WTC11 (cell line): ENCODE measurements at regions not wholly inside any gene's neighbourhood (a gene's known extent, or its start where the extent isn't known, plus 50 kb on each side); places are given as distances from the start of the nearest gene placed in this dataset.

ENCODE experiments used
- ATAC-seq: fragments of 200-7000 bp; cut with Tn5 transposase; 2 replicates; pipeline ENCODE4 v1.10.0; 2021; ENCODE audit warnings: mild to moderate bottlenecking, moderate library complexity
- CTCF ChIA-PET: fragments of 300-600 bp; sonication (Branson Sonifier 250); formaldehyde crosslinking; loops from one replicate; lab custom pipeline; 2021; ENCODE audit warnings: antibody characterized with exemption; lab: Charles Lee
- POLR2A ChIA-PET: fragments of 350-600 bp; sonication (Branson Sonifier 250); formaldehyde crosslinking; loops from one replicate; lab custom pipeline; 2021; ENCODE audit warnings: antibody characterized with exemption; lab: Charles Lee
- DNase-seq: peaks from one replicate; pipeline ENCODE4 v3.0.0; 2021; ENCODE audit warnings: low spot score
- H3K27ac Mint-ChIP-seq: 2 replicates; pipeline ENCODE4 v1.8.0; 2021; ENCODE audit warnings: mixed read lengths
- H3K27me3 Mint-ChIP-seq: 2 replicates; pipeline ENCODE4 v1.8.0; 2021; ENCODE audit warnings: low read depth, mild to moderate bottlenecking, moderate library complexity, mixed read lengths
- H3K36me3 Mint-ChIP-seq: 2 replicates; pipeline ENCODE4 v1.8.0; 2021; ENCODE audit warnings: mixed read lengths
- H3K4me1 Mint-ChIP-seq: 2 replicates; pipeline ENCODE4 v1.8.0; 2022; ENCODE audit warnings: mixed read lengths
- H3K4me3 Mint-ChIP-seq: 2 replicates; pipeline ENCODE4 v1.8.0; 2021; ENCODE audit warnings: mild to moderate bottlenecking, moderate library complexity, mixed read lengths
- H3K9me3 Mint-ChIP-seq: 2 replicates; pipeline ENCODE4 v1.8.0; 2021; ENCODE audit warnings: mixed read lengths
- CREB1 ChIP-seq: sonication (generic); formaldehyde crosslinking; IDR thresholded peaks from 2 replicates; pipeline ENCODE4 v1.8.0; 2023; ENCODE audit warnings: mild to moderate bottlenecking, missing genetic modification reagents
- FOXK1 ChIP-seq: sonication (generic); formaldehyde crosslinking; IDR thresholded peaks from 2 replicates; pipeline ENCODE4 v1.8.0; 2022; ENCODE audit warnings: mild to moderate bottlenecking, moderate library complexity, missing genetic modification reagents
- FOXP1 ChIP-seq: sonication (generic); formaldehyde crosslinking; IDR thresholded peaks from 2 replicates; pipeline ENCODE4 v1.8.0; 2022; ENCODE audit warnings: missing genetic modification reagents, mild to moderate bottlenecking, moderate library complexity, borderline replicate concordance
- FOXP4 ChIP-seq: sonication (generic); formaldehyde crosslinking; IDR thresholded peaks from 2 replicates; pipeline ENCODE4 v1.8.0; 2022; ENCODE audit warnings: mild to moderate bottlenecking, missing genetic modification reagents
- GRHL2 ChIP-seq: fragments of 250-450 bp; sonication (Bioruptor Pico); IDR thresholded peaks from 2 replicates; pipeline ENCODE4 v1.8.0; 2022; ENCODE audit warnings: mild to moderate bottlenecking, moderate library complexity; ENCODE audit not compliant: insufficient replicate concordance, severe bottlenecking
- JUN ChIP-seq: sonication (generic); formaldehyde crosslinking; IDR thresholded peaks from 2 replicates; pipeline ENCODE4 v1.8.0; 2023; ENCODE audit warnings: mild to moderate bottlenecking, missing genetic modification reagents
- MXD4 ChIP-seq: fragments of 250-450 bp; sonication (Bioruptor Pico); IDR thresholded peaks from 2 replicates; pipeline ENCODE4 v1.8.0; 2021; ENCODE audit warnings: mild to moderate bottlenecking, moderate library complexity, borderline replicate concordance
- NFYB ChIP-seq: sonication (generic); formaldehyde crosslinking; conservative IDR thresholded peaks from 2 replicates; pipeline ENCODE4 v1.8.0; 2022; ENCODE audit warnings: low read depth, missing genetic modification reagents
- PREB ChIP-seq: sonication (generic); formaldehyde crosslinking; IDR thresholded peaks from 2 replicates; pipeline ENCODE4 v1.8.1; 2022; ENCODE audit warnings: mild to moderate bottlenecking, missing genetic modification reagents, moderate library complexity, borderline replicate concordance
- PRRX2 ChIP-seq: fragments of 250-450 bp; sonication (Bioruptor Pico); IDR thresholded peaks from 2 replicates; pipeline ENCODE4 v1.8.0; 2021; ENCODE audit warnings: mild to moderate bottlenecking
- RELA ChIP-seq: sonication (generic); formaldehyde crosslinking; IDR thresholded peaks from 2 replicates; pipeline ENCODE4 v1.8.1; 2022; ENCODE audit warnings: missing genetic modification reagents, mild to moderate bottlenecking, borderline replicate concordance
- RORB ChIP-seq: fragments of 250-450 bp; sonication (Bioruptor Pico); IDR thresholded peaks from 2 replicates; pipeline ENCODE4 v1.9.0; 2021; ENCODE audit warnings: mild to moderate bottlenecking
- SMAD4 ChIP-seq: sonication (generic); formaldehyde crosslinking; IDR thresholded peaks from 2 replicates; pipeline ENCODE4 v1.8.0; 2022; ENCODE audit warnings: mild to moderate bottlenecking, missing genetic modification reagents
- SOX15 ChIP-seq: fragments of 250-450 bp; sonication (Bioruptor Pico); IDR thresholded peaks from 2 replicates; pipeline ENCODE4 v1.9.0; 2021; ENCODE audit warnings: mild to moderate bottlenecking
- TEAD4 ChIP-seq: sonication (generic); formaldehyde crosslinking; IDR thresholded peaks from 2 replicates; pipeline ENCODE4 v1.8.0; 2022; ENCODE audit warnings: mild to moderate bottlenecking, missing genetic modification reagents
- ZMAT4 ChIP-seq: fragments of 250-450 bp; sonication (Bioruptor Pico); IDR thresholded peaks from 2 replicates; pipeline ENCODE4 v1.9.0; 2021; ENCODE audit warnings: mild to moderate bottlenecking
- ZNF121 ChIP-seq: sonication (generic); formaldehyde crosslinking; IDR thresholded peaks from 2 replicates; pipeline ENCODE4 v1.8.0; 2023; ENCODE audit warnings: missing genetic modification reagents
- ZNF232 ChIP-seq: sonication (generic); formaldehyde crosslinking; IDR thresholded peaks from 2 replicates; pipeline ENCODE4 v1.8.0; 2022; ENCODE audit warnings: mild to moderate bottlenecking, missing genetic modification reagents
- ZNF263 ChIP-seq: sonication (generic); formaldehyde crosslinking; IDR thresholded peaks from 2 replicates; pipeline ENCODE4 v1.8.1; 2022; ENCODE audit warnings: low read depth, mild to moderate bottlenecking, moderate library complexity, missing genetic modification reagents
- TF ChIP-seq, protein P1 (sequence below): sonication (generic); formaldehyde crosslinking; conservative IDR thresholded peaks from 2 replicates; pipeline ENCODE4 v1.8.1; 2023; ENCODE audit warnings: mild to moderate bottlenecking, low read depth, missing genetic modification reagents, moderate library complexity
- TF ChIP-seq, protein P2 (sequence below): sonication (generic); formaldehyde crosslinking; IDR thresholded peaks from 2 replicates; pipeline ENCODE4 v1.8.0; 2022; ENCODE audit warnings: mild to moderate bottlenecking, missing genetic modification reagents
- TF ChIP-seq, protein P3 (sequence below): sonication (generic); formaldehyde crosslinking; IDR thresholded peaks from 2 replicates; pipeline ENCODE4 v1.8.1; 2023; ENCODE audit warnings: mild to moderate bottlenecking, missing genetic modification reagents, moderate library complexity
- TF ChIP-seq, protein P4 (sequence below): sonication (generic); formaldehyde crosslinking; IDR thresholded peaks from 2 replicates; pipeline ENCODE4 v1.8.1; 2022; ENCODE audit warnings: low read depth, mild to moderate bottlenecking, moderate library complexity, missing genetic modification reagents, borderline replicate concordance

- H3K4me1 Mint-ChIP-seq: peaks cover 12% of the 10 kb centered on the region; the same call in 1 of the 2 replicates
- no peak overlapping the region for H3K4me3 Mint-ChIP-seq
- ATAC-seq: no peak
- H3K9me3 Mint-ChIP-seq: no peaks in the 10 kb centered on the region
- TF ChIP-seq RELA (CRISPR knock-in tag): no peak
- TF ChIP-seq, protein P1, sequence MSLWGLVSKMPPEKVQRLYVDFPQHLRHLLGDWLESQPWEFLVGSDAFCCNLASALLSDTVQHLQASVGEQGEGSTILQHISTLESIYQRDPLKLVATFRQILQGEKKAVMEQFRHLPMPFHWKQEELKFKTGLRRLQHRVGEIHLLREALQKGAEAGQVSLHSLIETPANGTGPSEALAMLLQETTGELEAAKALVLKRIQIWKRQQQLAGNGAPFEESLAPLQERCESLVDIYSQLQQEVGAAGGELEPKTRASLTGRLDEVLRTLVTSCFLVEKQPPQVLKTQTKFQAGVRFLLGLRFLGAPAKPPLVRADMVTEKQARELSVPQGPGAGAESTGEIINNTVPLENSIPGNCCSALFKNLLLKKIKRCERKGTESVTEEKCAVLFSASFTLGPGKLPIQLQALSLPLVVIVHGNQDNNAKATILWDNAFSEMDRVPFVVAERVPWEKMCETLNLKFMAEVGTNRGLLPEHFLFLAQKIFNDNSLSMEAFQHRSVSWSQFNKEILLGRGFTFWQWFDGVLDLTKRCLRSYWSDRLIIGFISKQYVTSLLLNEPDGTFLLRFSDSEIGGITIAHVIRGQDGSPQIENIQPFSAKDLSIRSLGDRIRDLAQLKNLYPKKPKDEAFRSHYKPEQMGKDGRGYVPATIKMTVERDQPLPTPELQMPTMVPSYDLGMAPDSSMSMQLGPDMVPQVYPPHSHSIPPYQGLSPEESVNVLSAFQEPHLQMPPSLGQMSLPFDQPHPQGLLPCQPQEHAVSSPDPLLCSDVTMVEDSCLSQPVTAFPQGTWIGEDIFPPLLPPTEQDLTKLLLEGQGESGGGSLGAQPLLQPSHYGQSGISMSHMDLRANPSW (CRISPR knock-in tag): no peak
- TF ChIP-seq, protein P2, sequence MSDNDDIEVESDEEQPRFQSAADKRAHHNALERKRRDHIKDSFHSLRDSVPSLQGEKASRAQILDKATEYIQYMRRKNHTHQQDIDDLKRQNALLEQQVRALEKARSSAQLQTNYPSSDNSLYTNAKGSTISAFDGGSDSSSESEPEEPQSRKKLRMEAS (CRISPR knock-in tag): no peak
- no peak for TF ChIP-seq PRRX2
- no peak for TF ChIP-seq FOXP4 (CRISPR knock-in tag)
- no peak for TF ChIP-seq ZNF232
- no peak for TF ChIP-seq RORB
- TF ChIP-seq TEAD4: no peak
- no peak for TF ChIP-seq MXD4 (CRISPR knock-in tag)
- TF ChIP-seq PREB (CRISPR knock-in tag): no peak
- no peak for TF ChIP-seq FOXK1 (CRISPR knock-in tag)
- no peak for TF ChIP-seq SOX15 (CRISPR knock-in tag)
- no peak for TF ChIP-seq SMAD4 (CRISPR knock-in tag)
- no peak for TF ChIP-seq JUN (CRISPR knock-in tag)
- TF ChIP-seq ZMAT4 (CRISPR knock-in tag): no peak
- TF ChIP-seq FOXP1 (CRISPR knock-in tag): no peak
- TF ChIP-seq NFYB: no peak
- TF ChIP-seq, protein P3, sequence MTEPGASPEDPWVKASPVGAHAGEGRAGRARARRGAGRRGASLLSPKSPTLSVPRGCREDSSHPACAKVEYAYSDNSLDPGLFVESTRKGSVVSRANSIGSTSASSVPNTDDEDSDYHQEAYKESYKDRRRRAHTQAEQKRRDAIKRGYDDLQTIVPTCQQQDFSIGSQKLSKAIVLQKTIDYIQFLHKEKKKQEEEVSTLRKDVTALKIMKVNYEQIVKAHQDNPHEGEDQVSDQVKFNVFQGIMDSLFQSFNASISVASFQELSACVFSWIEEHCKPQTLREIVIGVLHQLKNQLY (CRISPR knock-in tag): no peak
- TF ChIP-seq, all 79 proteins: peak for 0
- ChIA-PET CTCF (interaction anchor here (0.6 to 0.7 kb wide), 2 partner anchors 64 to 399 kb away, joined by 3 read pairs; no protein-coding TSS in a partner anchor), POLR2A (interaction anchor here (0.5 to 0.7 kb wide), 2 partner anchors 476 to 1861 kb away, joined by 3 to 4 read pairs; no protein-coding TSS in a partner anchor)
- H3K27ac Mint-ChIP-seq: no peak overlapping the region
- no peaks in the 10 kb centered on the region for H3K36me3 Mint-ChIP-seq
- no peak for DNase-seq
- H3K27me3 Mint-ChIP-seq: peaks cover 58% of the 10 kb centered on the region
These were observed 390.0 kb upstream of the AUTS2 start for GRCh38 chr7:69208276-69208675.

GRCh38 chr7:69208848-69209247, 389.4 kb upstream of the AUTS2 start:
- ChIA-PET POLR2A (interaction anchor here (0.5 to 0.7 kb wide), 2 partner anchors 476 to 1861 kb away, joined by 3 to 4 read pairs; no protein-coding TSS in a partner anchor), CTCF (interaction anchor here (0.6 kb wide), 1 partner anchor 64 kb away, joined by 3 read pairs; no protein-coding TSS in a partner anchor)
- no peaks in the 10 kb centered on the region for H3K36me3 Mint-ChIP-seq
- no peak overlapping the region for H3K27ac Mint-ChIP-seq
- peaks cover 61% of the 10 kb centered on the region for H3K27me3 Mint-ChIP-seq
- no peak overlapping the region for H3K4me3 Mint-ChIP-seq
- no peaks in the 10 kb centered on the region for H3K9me3 Mint-ChIP-seq
- H3K4me1 Mint-ChIP-seq: peaks cover 12% of the 10 kb centered on the region; the same call in 1 of the 2 replicates
- DNase-seq: no peak
- no peak for ATAC-seq
- no peak for TF ChIP-seq ZNF121 (CRISPR knock-in tag)
- TF ChIP-seq, protein P3 (CRISPR knock-in tag): no peak
- TF ChIP-seq, protein P4, sequence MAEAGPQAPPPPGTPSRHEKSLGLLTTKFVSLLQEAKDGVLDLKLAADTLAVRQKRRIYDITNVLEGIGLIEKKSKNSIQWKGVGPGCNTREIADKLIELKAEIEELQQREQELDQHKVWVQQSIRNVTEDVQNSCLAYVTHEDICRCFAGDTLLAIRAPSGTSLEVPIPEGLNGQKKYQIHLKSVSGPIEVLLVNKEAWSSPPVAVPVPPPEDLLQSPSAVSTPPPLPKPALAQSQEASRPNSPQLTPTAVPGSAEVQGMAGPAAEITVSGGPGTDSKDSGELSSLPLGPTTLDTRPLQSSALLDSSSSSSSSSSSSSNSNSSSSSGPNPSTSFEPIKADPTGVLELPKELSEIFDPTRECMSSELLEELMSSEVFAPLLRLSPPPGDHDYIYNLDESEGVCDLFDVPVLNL (CRISPR knock-in tag): no peak
- no peak for TF ChIP-seq GRHL2 (CRISPR knock-in tag)
- no peak for TF ChIP-seq CREB1 (CRISPR knock-in tag)
- TF ChIP-seq, protein P2 (CRISPR knock-in tag): no peak
- no peak for TF ChIP-seq ZNF263
